UCSD-AML1 (cell line): ENCODE measurements at regions not wholly inside any gene's neighbourhood (a gene's known extent, or its start where the extent isn't known, plus 50 kb on each side); places are given as distances from the start of the nearest gene placed in this dataset.

Experiments used
- DNase-seq: peaks from one replicate; lab custom pipeline; 2025; ENCODE audit not compliant: unreplicated experiment; lab: John Stamatoyannopoulos, UW

GRCh38 chr6:81822568-81822967 is 70.1 kb upstream of the TENT5A start:
- no peak for DNase-seq

DNA sequence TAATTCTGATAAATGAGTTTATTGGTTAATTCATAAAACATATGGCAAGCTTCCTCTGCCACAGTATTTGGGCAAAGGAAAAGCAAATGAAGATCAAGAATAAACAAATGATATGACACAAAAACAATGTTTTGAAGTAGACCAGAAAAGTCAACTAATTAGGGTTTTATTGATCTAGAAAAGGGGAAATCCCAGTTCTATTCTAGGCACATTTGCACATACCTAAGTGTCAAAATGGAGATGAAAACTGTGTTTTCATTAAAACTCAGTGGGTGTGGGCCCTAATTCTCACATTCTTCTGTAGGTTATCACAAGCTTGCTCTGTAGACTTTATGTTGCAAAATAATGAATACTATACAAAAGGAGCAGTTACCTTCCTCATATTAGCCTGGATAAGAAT is 69.0 kb upstream of the TENT5A start:
- no peak for DNase-seq

- DNase-seq, result no peak
Measured at GRCh38 chr6:81820980-81821379, 68.5 kb upstream of the TENT5A start.

- no peak for DNase-seq
Measured at GRCh38 chr6:81820422-81820821, 67.9 kb upstream of the TENT5A start.

GRCh38 chr6:81819767-81820166 is 67.3 kb upstream of the TENT5A start:
- no peak for DNase-seq

DNA sequence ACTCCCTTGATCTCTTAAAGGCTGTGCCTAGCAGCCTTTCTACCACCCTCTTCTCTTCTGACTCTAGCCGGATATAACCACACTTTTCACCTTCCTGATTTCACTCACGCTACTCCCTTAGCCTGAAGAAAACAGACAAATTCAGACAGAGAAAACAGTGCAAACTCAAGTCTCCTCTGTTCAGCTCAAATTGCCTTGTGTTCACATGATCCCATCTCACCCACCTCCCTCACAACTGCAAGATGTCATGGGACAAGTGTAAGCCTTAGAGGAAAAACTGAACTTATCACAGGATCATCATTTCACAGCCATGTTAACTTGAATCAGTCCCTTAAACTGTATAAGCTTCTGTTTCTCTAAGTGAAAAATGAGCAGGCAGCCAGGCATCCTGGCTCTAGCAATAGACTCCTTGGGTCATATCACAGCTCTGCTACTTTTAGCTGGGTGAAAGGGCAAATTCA is 66.5 kb upstream of the TENT5A start:
- DNase-seq, result no peak

- DNase-seq, result no peak
Measured at GRCh38 chr6:81816380-81816779, 63.9 kb upstream of the TENT5A start.

DNA sequence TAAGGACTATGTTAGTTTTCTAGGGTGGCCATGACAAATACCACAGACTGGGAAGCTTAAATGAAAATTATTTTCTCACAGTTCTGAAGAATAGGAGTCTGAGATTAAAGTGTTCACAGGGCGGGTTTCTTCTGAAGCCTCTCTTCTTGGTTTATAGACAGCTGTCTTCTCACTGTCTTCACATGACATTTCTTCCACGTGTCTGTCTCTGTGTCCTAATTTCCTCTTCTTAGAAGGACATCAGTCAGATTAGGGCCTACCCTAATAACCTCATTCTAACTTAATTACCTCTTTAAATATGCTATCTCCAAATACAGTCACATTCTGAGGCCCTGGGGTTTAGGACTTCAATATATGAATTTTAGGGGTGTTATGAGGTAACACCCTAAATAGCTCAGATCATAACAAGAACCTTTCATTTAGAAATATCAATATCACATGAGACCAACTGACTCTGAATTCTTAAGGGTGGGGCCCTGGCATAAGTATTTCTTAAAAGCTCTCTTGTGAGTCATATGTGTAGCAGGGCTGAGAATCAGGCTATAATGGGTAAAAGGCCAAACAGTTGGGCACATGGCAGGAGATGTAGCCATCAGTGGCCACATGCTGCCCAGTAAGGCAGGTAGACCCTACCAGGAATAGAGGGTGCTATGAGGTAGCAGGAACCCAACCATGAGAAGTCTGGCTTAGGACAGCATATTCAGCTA is 62.0 kb upstream of the TENT5A start:
- no peak for DNase-seq

DNA sequence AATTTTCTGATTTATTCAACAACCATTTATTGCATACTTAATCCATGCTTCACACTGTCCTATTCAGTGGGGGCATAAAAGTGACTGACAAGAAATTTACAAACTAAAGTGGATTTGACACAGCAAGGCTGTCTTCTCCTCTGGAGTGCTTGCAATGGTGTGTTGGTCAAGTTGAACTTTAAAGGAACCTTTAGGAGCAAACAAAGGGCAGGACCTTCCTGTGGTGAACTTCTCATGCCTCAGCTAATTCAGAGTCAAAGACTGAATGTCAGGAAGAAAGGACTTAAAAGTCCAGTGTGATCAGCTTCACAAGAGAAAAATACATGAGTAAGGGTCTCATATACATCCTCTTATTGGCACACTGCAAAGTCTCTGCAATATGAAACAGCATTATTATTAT is 60.8 kb upstream of the TENT5A start:
- no peak for DNase-seq

- DNase-seq, result no peak
Measured at GRCh38 chr6:81812401-81812800, 59.9 kb upstream of the TENT5A start.

GRCh38 chr6:81808851-81809570 is 56.5 kb upstream of the TENT5A start:
- DNase-seq, result peak; percentile 16

- no peak for DNase-seq
Measured at GRCh38 chr6:81806793-81807565, 54.5 kb upstream of the TENT5A start.

GRCh38 chr6:81802356-81802755 is 49.9 kb upstream of the TENT5A start:
- no peak for DNase-seq
